ENCODE measurements at regions not wholly inside any gene's neighbourhood (a gene's known extent, or its start where the extent isn't known, plus 50 kb on each side); places are given as distances from the start of the nearest gene placed in this dataset.
"Not testable (repeated sequence)": the region's sequence is repeated elsewhere in the genome, so short reads cannot be mapped to it uniquely, and the experiment has no call there.

DNA sequence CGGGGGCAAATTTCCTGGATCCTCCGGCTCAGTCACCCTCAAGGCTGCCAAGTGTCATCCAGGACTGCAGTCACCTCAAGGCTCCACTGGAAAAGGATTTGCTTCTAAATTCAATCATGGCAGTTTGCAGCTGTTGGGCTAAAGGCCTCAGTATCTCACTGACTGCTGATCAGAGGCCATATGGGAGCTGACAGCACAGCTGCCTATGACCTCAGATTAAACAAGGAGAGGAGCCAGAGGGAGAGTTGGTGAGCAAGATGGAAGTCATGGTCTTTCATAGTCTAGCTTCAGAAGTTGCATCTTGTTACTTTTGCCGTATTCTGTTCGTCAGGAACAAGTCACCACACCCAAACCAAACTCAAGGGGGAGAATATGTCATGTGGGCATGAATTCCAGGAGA, 849.7 kb downstream of the UQCRFS1 start:
- Histone ChIP-seq H3K27me3 (no peaks in the 10 kb centered on the region), H3K9me3 (no peaks in the 10 kb centered on the region), H3K4me3 (no peak overlapping the region), H3K36me3 (no peaks in the 10 kb centered on the region), H3K4me1 (no peaks in the 10 kb centered on the region), H3K27ac (no peak overlapping the region)
- no peak for ATAC-seq
- intact Hi-C loops (cut with DNase I): no loop called here
- DNase-seq: no peak
- TF ChIP-seq, protein P1, sequence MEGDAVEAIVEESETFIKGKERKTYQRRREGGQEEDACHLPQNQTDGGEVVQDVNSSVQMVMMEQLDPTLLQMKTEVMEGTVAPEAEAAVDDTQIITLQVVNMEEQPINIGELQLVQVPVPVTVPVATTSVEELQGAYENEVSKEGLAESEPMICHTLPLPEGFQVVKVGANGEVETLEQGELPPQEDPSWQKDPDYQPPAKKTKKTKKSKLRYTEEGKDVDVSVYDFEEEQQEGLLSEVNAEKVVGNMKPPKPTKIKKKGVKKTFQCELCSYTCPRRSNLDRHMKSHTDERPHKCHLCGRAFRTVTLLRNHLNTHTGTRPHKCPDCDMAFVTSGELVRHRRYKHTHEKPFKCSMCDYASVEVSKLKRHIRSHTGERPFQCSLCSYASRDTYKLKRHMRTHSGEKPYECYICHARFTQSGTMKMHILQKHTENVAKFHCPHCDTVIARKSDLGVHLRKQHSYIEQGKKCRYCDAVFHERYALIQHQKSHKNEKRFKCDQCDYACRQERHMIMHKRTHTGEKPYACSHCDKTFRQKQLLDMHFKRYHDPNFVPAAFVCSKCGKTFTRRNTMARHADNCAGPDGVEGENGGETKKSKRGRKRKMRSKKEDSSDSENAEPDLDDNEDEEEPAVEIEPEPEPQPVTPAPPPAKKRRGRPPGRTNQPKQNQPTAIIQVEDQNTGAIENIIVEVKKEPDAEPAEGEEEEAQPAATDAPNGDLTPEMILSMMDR (IDR thresholded peaks at IDR 0.05): no peak

DNA sequence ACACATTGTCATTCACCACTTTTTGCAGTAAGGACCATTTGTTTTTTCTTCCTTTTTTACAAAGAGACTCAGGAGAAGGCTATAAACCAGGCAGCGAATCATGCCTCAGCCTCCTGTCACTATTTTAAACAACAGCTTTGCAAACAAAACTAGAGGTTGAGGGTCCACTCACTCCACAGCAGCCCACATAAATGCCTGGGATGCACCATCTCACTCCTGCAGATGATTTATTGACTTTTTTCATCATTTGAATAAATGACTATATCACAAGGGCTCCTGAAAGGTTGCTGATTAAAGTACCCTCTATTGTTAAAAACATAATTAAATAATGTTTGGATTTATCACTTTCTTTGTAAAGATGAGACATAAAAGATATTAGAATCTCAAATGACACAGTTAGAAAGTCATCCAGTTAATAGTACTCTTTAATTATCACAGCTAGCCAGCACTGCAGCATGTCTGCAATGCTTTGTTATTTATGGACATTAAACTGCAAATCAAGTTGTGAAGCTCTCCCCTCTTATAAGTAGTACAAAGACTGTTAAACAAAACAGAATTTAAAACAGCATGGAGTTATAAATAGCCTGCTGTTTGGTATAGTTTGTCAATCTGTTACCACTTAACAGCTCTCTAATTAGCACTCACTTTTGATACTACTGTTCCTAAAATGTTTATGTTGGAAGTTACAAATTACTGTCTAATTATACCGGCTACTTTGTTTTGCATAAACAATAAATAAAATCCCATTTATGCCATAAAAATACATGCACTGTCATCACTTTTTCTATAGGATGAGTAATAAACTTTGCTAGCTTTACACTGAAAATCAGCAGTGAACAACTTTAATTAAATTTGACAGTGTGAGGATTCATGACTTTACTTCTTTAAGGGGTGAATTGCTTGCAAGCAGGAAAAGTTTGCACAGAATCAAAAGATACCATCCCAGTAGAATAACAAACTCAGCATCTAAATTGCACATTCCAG, 853.2 kb downstream of the UQCRFS1 start:
- Histone ChIP-seq H3K4me1 (no peaks in the 10 kb centered on the region), H3K27ac (no peak overlapping the region), H3K36me3 (no peaks in the 10 kb centered on the region), H3K27me3 (no peaks in the 10 kb centered on the region), H3K9me3 (peaks cover 0 to 11% of the 10 kb centered on the region in 2 donors), H3K4me3 (no peak overlapping the region)
- ATAC-seq: no peak
- TF ChIP-seq, protein P1 (IDR thresholded peaks at IDR 0.05): no peak
- no peak for DNase-seq
- intact Hi-C loops (cut with DNase I): no loop called here

DNA sequence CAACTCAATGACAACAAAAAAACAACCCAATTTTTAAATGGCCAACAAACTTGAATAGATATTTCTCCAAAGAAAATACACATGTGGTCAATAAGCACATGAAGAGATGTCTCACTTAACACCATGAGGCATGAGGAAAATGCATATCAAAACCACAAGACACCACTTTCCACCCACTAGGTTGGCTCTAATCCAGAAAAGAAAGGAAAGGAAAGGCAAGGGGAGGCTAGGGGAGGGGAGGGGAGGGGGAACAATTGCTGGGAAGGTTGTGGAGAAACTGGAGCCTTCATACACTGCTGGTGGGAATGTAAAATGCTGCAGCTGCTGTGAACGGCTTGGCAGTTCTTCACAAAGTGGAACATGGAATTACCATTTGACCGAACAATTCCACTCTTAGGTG, 854.3 kb downstream of the UQCRFS1 start:
- no peak overlapping the region for H3K27ac ChIP-seq
- no peak for DNase-seq
- no peak for ATAC-seq
- no peaks in the 10 kb centered on the region for H3K27me3 ChIP-seq
- peaks cover 0 to 11% of the 10 kb centered on the region in 2 donors for H3K9me3 ChIP-seq
- H3K4me3 ChIP-seq: no peak overlapping the region
- intact Hi-C loops (cut with DNase I): no loop called here
- TF ChIP-seq, protein P1 (IDR thresholded peaks at IDR 0.05): no peak
- no peaks in the 10 kb centered on the region for H3K4me1 ChIP-seq
- no peaks in the 10 kb centered on the region for H3K36me3 ChIP-seq

DNA sequence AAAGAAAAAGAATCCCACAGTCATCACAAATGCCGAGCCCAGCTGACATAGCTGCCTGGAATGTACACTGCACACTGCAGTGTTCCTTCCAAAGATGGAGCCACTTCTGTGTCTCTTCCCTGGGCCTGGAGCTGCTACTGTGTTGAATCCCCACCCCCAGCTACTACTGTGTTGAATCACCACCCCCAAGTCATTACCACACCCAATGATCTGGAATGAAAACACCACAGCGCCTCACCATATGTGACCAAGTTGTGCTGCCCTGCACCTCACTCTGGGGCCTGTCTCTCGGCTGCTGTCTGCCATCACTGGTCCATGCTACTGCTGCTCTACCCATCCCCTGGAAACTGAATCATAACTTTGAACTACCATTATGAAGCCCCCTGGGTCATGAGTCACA, 861.2 kb downstream of the UQCRFS1 start:
- Histone ChIP-seq H3K27ac (no peak overlapping the region), H3K4me1 (no peaks in the 10 kb centered on the region), H3K4me3 (no peak overlapping the region), H3K36me3 (no peaks in the 10 kb centered on the region), H3K9me3 (peaks cover 0 to 11% of the 10 kb centered on the region in 2 donors), H3K27me3 (no peaks in the 10 kb centered on the region)
- intact Hi-C loops (cut with DNase I): no loop called here
- TF ChIP-seq, protein P1 (IDR thresholded peaks at IDR 0.05): no peak
- no peak for DNase-seq
- ATAC-seq: no peak

DNA sequence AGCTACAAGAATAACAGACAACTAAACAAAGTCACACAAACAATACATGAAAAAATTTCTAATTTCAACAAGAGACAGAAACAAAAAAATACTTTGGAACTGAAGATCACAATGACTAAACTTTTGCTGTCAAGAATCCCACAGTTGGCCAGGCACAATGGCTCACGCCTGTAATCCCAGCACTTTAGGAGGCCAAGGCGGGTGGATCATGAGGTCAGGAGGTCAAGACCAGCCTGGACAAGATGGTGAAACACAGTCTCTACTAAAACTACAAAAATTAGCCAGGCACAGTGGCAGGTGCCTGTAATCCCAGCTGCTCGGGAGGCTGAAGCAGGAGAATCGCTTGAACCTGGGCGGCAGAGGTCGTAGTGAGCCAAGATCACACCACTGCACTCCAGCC, 861.6 kb downstream of the UQCRFS1 start:
- H3K4me3 ChIP-seq; H3K4me1 ChIP-seq; DNase-seq; H3K27ac ChIP-seq; intact Hi-C loops (cut with DNase I); H3K9me3 ChIP-seq; H3K27me3 ChIP-seq; ATAC-seq; H3K36me3 ChIP-seq: not testable (repeated sequence)

All from left lung (tissue), 4 donors.